DND-41 (cell line): ENCODE measurements at regions not wholly inside any gene's neighbourhood (a gene's known extent, or its start where the extent isn't known, plus 50 kb on each side); places are given as distances from the start of the nearest gene placed in this dataset.

ENCODE experiments used
- ATAC-seq: fragments of 200-7000 bp; cut with Tn5 transposase; 3 replicates; pipeline ENCODE4 v1.9.1; 2021; ENCODE audit warnings: low read depth; ENCODE audit not compliant: insufficient read depth
- DNase-seq: peaks from one replicate; pipeline ENCODE4 v3.0.0-alpha.2; 2020
- H2AFZ ChIP-seq: 2 replicates; pipeline ENCODE4 v1.6.0; 2012; ENCODE audit warnings: low read depth, low read length
- H3K27ac ChIP-seq: 2 replicates; pipeline ENCODE4 v1.5.1; 2012; ENCODE audit warnings: low read length, inconsistent platforms
- H3K27me3 ChIP-seq: fragments of 200-600 bp; sonication (generic); 2 replicates; pipeline ENCODE4 v1.6.0; 2012; ENCODE audit warnings: low read length, mild to moderate bottlenecking, inconsistent platforms; ENCODE audit not compliant: insufficient read depth, poor library complexity
- H3K36me3 ChIP-seq: 2 replicates; pipeline ENCODE4 v1.5.1; 2012; ENCODE audit warnings: low read length, inconsistent platforms; ENCODE audit not compliant: insufficient read depth
- H3K4me1 ChIP-seq: 2 replicates; pipeline ENCODE4 v1.5.1; 2012; ENCODE audit warnings: mild to moderate bottlenecking, low read length; ENCODE audit not compliant: insufficient read depth
- H3K4me2 ChIP-seq: 2 replicates; pipeline ENCODE4 v1.6.0; 2012; ENCODE audit warnings: mild to moderate bottlenecking, moderate library complexity, low read length, inconsistent platforms; ENCODE audit not compliant: insufficient read depth
- H3K4me3 ChIP-seq, 2 experiments: fragments of 200-600 bp in 1 of 2; shearing (Covaris generic) in 1 of 2; 2 replicates each; pipeline ENCODE4 v1.5.1; 2012 to 2016; ENCODE audit warnings: inconsistent platforms in 2 of 2, low read length in 2 of 2, mild to moderate bottlenecking in 2 of 2, low read depth in 1 of 2, moderate library complexity in 1 of 2
- H3K79me2 ChIP-seq: 2 replicates; pipeline ENCODE4 v1.6.0; 2012; ENCODE audit warnings: low read length, inconsistent platforms; ENCODE audit not compliant: insufficient read depth
- H3K9ac ChIP-seq: 2 replicates; pipeline ENCODE4 v1.6.0; 2012; ENCODE audit warnings: low read depth, mild to moderate bottlenecking, inconsistent platforms, low read length, moderate library complexity
- H3K9me3 ChIP-seq: 2 replicates; pipeline ENCODE4 v1.5.1; 2012; ENCODE audit warnings: low read length, moderate library complexity, mild to moderate bottlenecking, inconsistent platforms; ENCODE audit not compliant: insufficient read depth, severe bottlenecking
- H4K20me1 ChIP-seq: 2 replicates; pipeline ENCODE4 v1.6.0; 2012; ENCODE audit warnings: low read length; ENCODE audit not compliant: insufficient read depth
- CTCF ChIP-seq: IDR thresholded peaks from 2 replicates; pipeline ENCODE4 v1.5.1; 2012; ENCODE audit warnings: borderline replicate concordance, low read length, moderate library complexity, mild to moderate bottlenecking; ENCODE audit not compliant: poor library complexity, severe bottlenecking; ENCODE audit errors: extremely low read depth
- EZH2 ChIP-seq: IDR thresholded peaks from 3 replicates; pipeline ENCODE4 v1.6.1; 2012; ENCODE audit warnings: borderline replicate concordance, low read depth, mild to moderate bottlenecking, moderate library complexity, low read length, inconsistent platforms; ENCODE audit not compliant: severe bottlenecking

GRCh38 chr7:112596260-112596659 is 115.5 kb downstream of the LSMEM1 start:
- H3K9me3 ChIP-seq: no peaks in the 10 kb centered on the region
- H3K27me3 ChIP-seq: no peaks in the 10 kb centered on the region
- no peak for ATAC-seq
- no peaks in the 10 kb centered on the region for H3K4me1 ChIP-seq
- TF ChIP-seq EZH2: no peak
- TF ChIP-seq CTCF: no peak
- no peaks in the 10 kb centered on the region for H3K79me2 ChIP-seq
- no peak overlapping the region for H3K9ac ChIP-seq
- H3K4me3 ChIP-seq: no peak overlapping the region
- H3K27ac ChIP-seq: no peak overlapping the region
- no peak overlapping the region for H3K4me2 ChIP-seq
- no peaks in the 10 kb centered on the region for H3K36me3 ChIP-seq
- no peak overlapping the region for H2AFZ ChIP-seq
- H4K20me1 ChIP-seq: no peaks in the 10 kb centered on the region
- DNase-seq: no peak

GRCh38 chr7:112596981-112597380 is 116.2 kb downstream of the LSMEM1 start:
- no peak overlapping the region for H2AFZ ChIP-seq
- no peak for ATAC-seq

GRCh38 chr7:112603673-112604072 is 122.9 kb downstream of the LSMEM1 start:
- Histone ChIP-seq H3K36me3 (no peaks in the 10 kb centered on the region), H3K4me1 (no peaks in the 10 kb centered on the region), H3K9ac (no peak overlapping the region), H2AFZ (no peak overlapping the region), H3K27ac (no peak overlapping the region), H3K9me3 (no peaks in the 10 kb centered on the region), H3K79me2 (no peaks in the 10 kb centered on the region), H3K27me3 (peaks cover 9% of the 10 kb centered on the region), H3K4me2 (no peak overlapping the region), H4K20me1 (no peaks in the 10 kb centered on the region), H3K4me3 (no peak overlapping the region)
- ATAC-seq: no peak
- TF ChIP-seq EZH2 (no peak), CTCF (no peak)
- DNase-seq: no peak

More at GRCh38 chr7:112596981-112597380, 116.2 kb downstream of the LSMEM1 start:
- no peak overlapping the region for H3K27ac ChIP-seq
- no peaks in the 10 kb centered on the region for H3K9me3 ChIP-seq
- TF ChIP-seq CTCF: no peak
- TF ChIP-seq EZH2: no peak
- H3K4me1 ChIP-seq: no peaks in the 10 kb centered on the region
- no peaks in the 10 kb centered on the region for H3K36me3 ChIP-seq
- no peak overlapping the region for H3K4me2 ChIP-seq
- no peaks in the 10 kb centered on the region for H3K27me3 ChIP-seq
- H3K4me3 ChIP-seq: no peak overlapping the region
- no peak for DNase-seq
- no peaks in the 10 kb centered on the region for H3K79me2 ChIP-seq
- H3K9ac ChIP-seq: no peak overlapping the region
- H4K20me1 ChIP-seq: no peaks in the 10 kb centered on the region

GRCh38 chr7:112610636-112611035 is 129.8 kb downstream of the LSMEM1 start:
- TF ChIP-seq EZH2: no peak
- TF ChIP-seq CTCF: no peak
- no peak overlapping the region for H2AFZ ChIP-seq
- H3K9ac ChIP-seq: no peak overlapping the region

More at GRCh38 chr7:112610636-112611035, 129.8 kb downstream of the LSMEM1 start:
- Histone ChIP-seq H3K4me1 (no peaks in the 10 kb centered on the region), H3K79me2 (no peaks in the 10 kb centered on the region), H4K20me1 (no peaks in the 10 kb centered on the region), H3K27me3 (peaks cover 6% of the 10 kb centered on the region), H3K4me3 (no peak overlapping the region), H3K36me3 (no peaks in the 10 kb centered on the region), H3K4me2 (no peak overlapping the region), H3K9me3 (no peaks in the 10 kb centered on the region), H3K27ac (no peak overlapping the region)
- DNase-seq (no peak), ATAC-seq (no peak)
